Retina (tissue), 1 donor: ENCODE measurements at regions not wholly inside any gene's neighbourhood (a gene's known extent, or its start where the extent isn't known, plus 50 kb on each side); places are given as distances from the start of the nearest gene placed in this dataset.

Experiments used
- DNase-seq: peaks from one replicate; pipeline ENCODE4 v3.0.0-alpha.2; 2016

- DNase-seq = no peak
Observed at GRCh38 chr7:17239683-17240521, 58.5 kb upstream of the AHR start.

- no peak for DNase-seq
Observed at GRCh38 chr7:17242504-17242903, 55.9 kb upstream of the AHR start.

- no peak for DNase-seq
Observed at GRCh38 chr7:17244786-17245185, 53.7 kb upstream of the AHR start.

- no peak for DNase-seq
Observed at GRCh38 chr7:17247357-17247756, 51.1 kb upstream of the AHR start.

- DNase-seq = no peak
Observed at GRCh38 chr7:17248527-17248926, 49.9 kb upstream of the AHR start.
